ENCODE measurements at regions not wholly inside any gene's neighbourhood (a gene's known extent, or its start where the extent isn't known, plus 50 kb on each side); places are given as distances from the start of the nearest gene placed in this dataset.

DNA sequence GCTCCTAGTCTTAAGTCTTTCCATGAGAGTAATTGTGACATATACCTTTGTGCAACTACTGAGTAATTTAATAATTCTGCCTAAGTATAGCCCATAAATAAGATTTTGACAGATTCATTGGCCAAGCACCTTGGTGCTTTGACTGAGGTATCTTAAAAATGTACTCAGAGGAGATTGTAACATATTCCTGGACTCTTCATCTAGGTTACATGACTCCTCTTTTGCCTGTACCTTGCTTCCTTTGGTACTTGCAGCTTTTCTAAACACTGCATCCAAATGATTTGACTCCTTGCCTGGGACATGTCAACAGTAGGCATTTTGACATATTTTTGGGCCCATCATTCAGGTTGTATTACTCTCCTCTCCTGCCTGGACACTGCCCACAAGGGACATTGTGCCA is 1125.0 kb upstream of the AMELY start:
- H3K4me1 ChIP-seq (ENCODE audit: insufficient read depth, low read length, severe bottlenecking), result no peaks in the 10 kb centered on the region
- no peak overlapping the region for H3K27ac ChIP-seq (ENCODE audit: low read depth, low read length, poor library complexity, severe bottlenecking)
- H4K20me1 ChIP-seq (ENCODE audit: insufficient read depth, low read length), result no peaks in the 10 kb centered on the region
- TF ChIP-seq, protein P1, sequence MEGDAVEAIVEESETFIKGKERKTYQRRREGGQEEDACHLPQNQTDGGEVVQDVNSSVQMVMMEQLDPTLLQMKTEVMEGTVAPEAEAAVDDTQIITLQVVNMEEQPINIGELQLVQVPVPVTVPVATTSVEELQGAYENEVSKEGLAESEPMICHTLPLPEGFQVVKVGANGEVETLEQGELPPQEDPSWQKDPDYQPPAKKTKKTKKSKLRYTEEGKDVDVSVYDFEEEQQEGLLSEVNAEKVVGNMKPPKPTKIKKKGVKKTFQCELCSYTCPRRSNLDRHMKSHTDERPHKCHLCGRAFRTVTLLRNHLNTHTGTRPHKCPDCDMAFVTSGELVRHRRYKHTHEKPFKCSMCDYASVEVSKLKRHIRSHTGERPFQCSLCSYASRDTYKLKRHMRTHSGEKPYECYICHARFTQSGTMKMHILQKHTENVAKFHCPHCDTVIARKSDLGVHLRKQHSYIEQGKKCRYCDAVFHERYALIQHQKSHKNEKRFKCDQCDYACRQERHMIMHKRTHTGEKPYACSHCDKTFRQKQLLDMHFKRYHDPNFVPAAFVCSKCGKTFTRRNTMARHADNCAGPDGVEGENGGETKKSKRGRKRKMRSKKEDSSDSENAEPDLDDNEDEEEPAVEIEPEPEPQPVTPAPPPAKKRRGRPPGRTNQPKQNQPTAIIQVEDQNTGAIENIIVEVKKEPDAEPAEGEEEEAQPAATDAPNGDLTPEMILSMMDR (IDR thresholded peaks at IDR 0.05; ENCODE audit: low read length), result no peak
- no peak for TF ChIP-seq EZH2 (IDR thresholded peaks at IDR 0.05; ENCODE audit: borderline replicate concordance, low read length)
- no peaks in the 10 kb centered on the region for H3K9me2 ChIP-seq (ENCODE audit: low read depth, low read length)
- H3K79me2 ChIP-seq (ENCODE audit: insufficient read depth, low read length), result no peaks in the 10 kb centered on the region
- H2AFZ ChIP-seq (ENCODE audit: low read length), result no peak overlapping the region
- no peaks in the 10 kb centered on the region for H3F3A ChIP-seq (ENCODE audit: insufficient read depth, low read length)
- no peaks in the 10 kb centered on the region for H3K27me3 ChIP-seq (ENCODE audit: insufficient read depth, low read length)
- H3K9me3 ChIP-seq (ENCODE audit: low read length), result no peaks in the 10 kb centered on the region
- H3K4me2 ChIP-seq (ENCODE audit: low read length), result no peak overlapping the region
- no peaks in the 10 kb centered on the region for H3K36me3 ChIP-seq (ENCODE audit: insufficient read depth, low read length)
- H3K4me3 ChIP-seq (ENCODE audit: low read depth, low read length, poor library complexity, severe bottlenecking), result no peak overlapping the region
- H3K9ac ChIP-seq (ENCODE audit: low read length), result no peak overlapping the region

DNA sequence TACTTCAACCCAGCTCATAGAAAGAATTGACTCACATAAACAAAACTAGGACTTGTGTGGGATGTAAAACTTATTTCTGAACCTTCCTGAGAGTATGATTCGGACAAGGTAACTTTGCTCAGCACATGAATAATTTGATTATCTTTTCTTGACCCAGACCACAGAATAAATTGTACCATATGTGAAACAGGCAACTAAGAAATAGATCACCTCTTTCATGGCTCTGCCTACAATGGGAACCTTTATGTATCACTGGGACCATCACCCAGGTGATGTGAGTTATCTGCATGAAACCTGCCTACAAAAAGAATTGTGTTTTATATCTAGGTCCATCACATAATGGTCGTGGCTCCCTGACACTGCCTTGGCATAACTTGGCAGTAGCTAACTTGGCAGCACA is 1124.1 kb upstream of the AMELY start:
- no peak overlapping the region for H3K27ac ChIP-seq (ENCODE audit: low read depth, low read length, poor library complexity, severe bottlenecking)
- no peak overlapping the region for H3K4me3 ChIP-seq (ENCODE audit: low read depth, low read length, poor library complexity, severe bottlenecking)
- H2AFZ ChIP-seq (ENCODE audit: low read length), result no peak overlapping the region
- H3K9me2 ChIP-seq (ENCODE audit: low read depth, low read length), result no peaks in the 10 kb centered on the region
- no peaks in the 10 kb centered on the region for H3K9me3 ChIP-seq (ENCODE audit: low read length)
- no peaks in the 10 kb centered on the region for H3K27me3 ChIP-seq (ENCODE audit: insufficient read depth, low read length)
- H3K79me2 ChIP-seq (ENCODE audit: insufficient read depth, low read length), result no peaks in the 10 kb centered on the region
- TF ChIP-seq, protein P1 (IDR thresholded peaks at IDR 0.05; ENCODE audit: low read length), result no peak
- no peak for TF ChIP-seq EZH2 (IDR thresholded peaks at IDR 0.05; ENCODE audit: borderline replicate concordance, low read length)
- no peaks in the 10 kb centered on the region for H3K36me3 ChIP-seq (ENCODE audit: insufficient read depth, low read length)
- no peaks in the 10 kb centered on the region for H4K20me1 ChIP-seq (ENCODE audit: insufficient read depth, low read length)
- H3K9ac ChIP-seq (ENCODE audit: low read length), result no peak overlapping the region
- no peak overlapping the region for H3K4me2 ChIP-seq (ENCODE audit: low read length)
- no peaks in the 10 kb centered on the region for H3F3A ChIP-seq (ENCODE audit: insufficient read depth, low read length)
- H3K4me1 ChIP-seq (ENCODE audit: insufficient read depth, low read length, severe bottlenecking), result no peaks in the 10 kb centered on the region

DNA sequence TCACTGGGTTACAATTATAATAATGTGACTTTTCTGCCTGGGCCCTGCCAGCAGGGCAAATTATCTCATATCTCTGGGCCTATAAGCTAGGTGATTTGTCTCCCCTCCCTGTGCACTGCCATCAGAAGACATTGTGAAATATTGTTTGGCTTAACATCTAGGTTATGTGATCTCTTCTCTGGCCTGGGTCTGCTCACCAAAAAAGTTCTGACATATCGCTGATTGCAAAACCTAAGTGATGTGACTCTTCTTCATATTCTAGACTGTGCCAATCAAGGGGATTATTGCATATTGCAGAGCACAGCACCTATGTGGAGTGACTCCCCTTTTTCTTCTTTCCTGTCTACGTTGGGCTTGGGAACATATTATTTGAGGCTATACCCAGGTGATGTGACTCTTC is 1123.1 kb upstream of the AMELY start:
- Histone ChIP-seq H3F3A (ENCODE audit: insufficient read depth, low read length) (no peaks in the 10 kb centered on the region), H3K4me1 (ENCODE audit: insufficient read depth, low read length, severe bottlenecking) (no peaks in the 10 kb centered on the region), H3K4me3 (ENCODE audit: low read depth, low read length, poor library complexity, severe bottlenecking) (no peak overlapping the region), H4K20me1 (ENCODE audit: insufficient read depth, low read length) (no peaks in the 10 kb centered on the region), H3K9me2 (ENCODE audit: low read depth, low read length) (no peaks in the 10 kb centered on the region), H3K9ac (ENCODE audit: low read length) (no peak overlapping the region), H3K36me3 (ENCODE audit: insufficient read depth, low read length) (no peaks in the 10 kb centered on the region), H3K9me3 (ENCODE audit: low read length) (no peaks in the 10 kb centered on the region), H2AFZ (ENCODE audit: low read length) (no peak overlapping the region), H3K79me2 (ENCODE audit: insufficient read depth, low read length) (no peaks in the 10 kb centered on the region), H3K27ac (ENCODE audit: low read depth, low read length, poor library complexity, severe bottlenecking) (no peak overlapping the region), H3K27me3 (ENCODE audit: insufficient read depth, low read length) (no peaks in the 10 kb centered on the region), H3K4me2 (ENCODE audit: low read length) (no peak overlapping the region)
- no peak for TF ChIP-seq EZH2 (IDR thresholded peaks at IDR 0.05; ENCODE audit: borderline replicate concordance, low read length)
- TF ChIP-seq, protein P1 (IDR thresholded peaks at IDR 0.05; ENCODE audit: low read length), result no peak
